Panc1 (cell line): ENCODE measurements at regions not wholly inside any gene's neighbourhood (a gene's known extent, or its start where the extent isn't known, plus 50 kb on each side); places are given as distances from the start of the nearest gene placed in this dataset.

Experiments used
- ATAC-seq: fragments of 200-7000 bp; cut with Tn5 transposase; 2 replicates; pipeline ENCODE4 v1.9.1; 2020; ENCODE audit warnings: mild to moderate bottlenecking, moderate library complexity
- BruUV-seq: library from RNA; stranded (reverse); fragments of 400-500 nt; replicated peaks from 2 replicates; lab custom pipeline; 2021; lab: Mats Ljungman, UMichigan
- CTCF ChIA-PET: fragments of 300-600 bp; sonication (Branson Sonifier 250); formaldehyde crosslinking; loops from one replicate; lab custom pipeline; 2022; ENCODE audit warnings: antibody characterized with exemption; lab: Charles Lee
- POLR2A ChIA-PET: fragments of 300-600 bp; sonication (Branson Sonifier 250); formaldehyde crosslinking; loops from one replicate; lab custom pipeline; 2022; ENCODE audit warnings: antibody characterized with exemption; lab: Charles Lee
- DNase-seq: peaks from one replicate; pipeline ENCODE4 v3.0.0-alpha.2; 2010; ENCODE audit warnings: low read depth, low spot score
- H3K27ac ChIP-seq: 2 replicates; pipeline ENCODE4 v1.5.1; 2011; ENCODE audit warnings: mild to moderate bottlenecking, low read length, inconsistent platforms
- H3K27me3 ChIP-seq: fragments of 200-500 bp; sonication (Bioruptor generic); 2 replicates; pipeline ENCODE4 v1.6.0; 2014; ENCODE audit warnings: low read length, inconsistent platforms; ENCODE audit not compliant: control insufficient read depth, insufficient read depth
- H3K36me3 ChIP-seq: fragments of 200-500 bp; sonication (Bioruptor generic); 2 replicates; pipeline ENCODE4 v1.5.1; 2014; ENCODE audit warnings: inconsistent platforms, mild to moderate bottlenecking, low read length, moderate library complexity; ENCODE audit not compliant: control insufficient read depth, insufficient read depth
- H3K4me1 ChIP-seq: 2 replicates; pipeline ENCODE4 v1.5.1; 2011; ENCODE audit warnings: inconsistent platforms, mild to moderate bottlenecking, low read length, moderate library complexity; ENCODE audit not compliant: control insufficient read depth, insufficient read depth
- H3K4me3 ChIP-seq, 2 experiments: 2 replicates each; pipeline ENCODE4 v1.5.1; 2011 to 2012; ENCODE audit warnings: low read depth in 2 of 2, low read length in 2 of 2, mild to moderate bottlenecking in 2 of 2, inconsistent platforms in 1 of 2, moderate library complexity in 1 of 2
- H3K9me3 ChIP-seq: fragments of 200-500 bp; sonication (Bioruptor generic); 2 replicates; pipeline ENCODE4 v1.5.1; 2014; ENCODE audit warnings: low read depth, mild to moderate bottlenecking, inconsistent platforms, low read length, moderate library complexity; ENCODE audit not compliant: control insufficient read depth, insufficient read depth
- POLR2AphosphoS5 ChIP-seq: IDR thresholded peaks from 2 replicates; pipeline ENCODE4 v1.6.1; 2012; ENCODE audit warnings: mild to moderate bottlenecking, low read depth, low read length, moderate library complexity
- SIN3A ChIP-seq: IDR thresholded peaks from 2 replicates; pipeline ENCODE4 v1.6.1; 2012; ENCODE audit warnings: low read depth, mild to moderate bottlenecking, low read length, moderate library complexity, borderline replicate concordance; ENCODE audit not compliant: insufficient read depth
- TCF7L2 ChIP-seq: IDR thresholded peaks from 2 replicates; pipeline ENCODE4 v1.6.1; 2011; ENCODE audit warnings: mild to moderate bottlenecking, low read depth, low read length, inconsistent platforms
- in situ Hi-C: cut with HindIII; loops from 2 replicates; pipeline ENCODE4 v1.10.0; 2016; ENCODE audit warnings: low sequenced_read_pairs, low pct_unique_long_range_greater_than_20kb
- intact Hi-C: fragments of 100-400 bp; cut with micrococcal nuclease; formaldehyde crosslinking; loops from one replicate; pipeline ENCODE4 v1.10.0; 2022; ENCODE audit not compliant: unreplicated experiment
- TF ChIP-seq, protein P1 (sequence below), 2 experiments: IDR thresholded peaks; 2 replicates each; pipeline ENCODE4 v1.6.1; 2011 to 2012; ENCODE audit warnings: low read depth in 2 of 2, control low read depth in 1 of 2, low read length in 1 of 2, mild to moderate bottlenecking in 1 of 2, moderate library complexity in 1 of 2; ENCODE audit not compliant: insufficient read depth in 1 of 2
- TF ChIP-seq, protein P2 (sequence below): fragments of 450-650 bp; IDR thresholded peaks from 2 replicates; pipeline ENCODE4 v1.5.1; 2017; ENCODE audit warnings: mild to moderate bottlenecking

DNA sequence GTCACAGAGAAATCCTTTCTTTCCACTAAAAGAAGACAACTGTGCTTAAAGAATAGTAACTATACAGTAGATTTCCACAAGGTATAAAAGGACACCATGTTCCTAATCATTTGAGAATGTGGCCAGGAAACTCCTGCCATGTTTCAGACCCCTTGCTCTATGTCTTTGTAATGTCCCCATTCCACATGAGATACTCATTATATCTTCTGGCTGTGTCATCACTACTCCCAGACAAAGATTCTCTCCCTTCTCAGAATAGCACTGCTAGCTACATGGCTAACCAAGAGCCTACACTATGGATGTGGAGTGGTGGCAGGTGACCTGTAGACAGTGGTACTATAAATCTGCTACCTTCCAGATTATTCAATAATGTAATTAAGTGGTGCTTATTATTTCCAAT is 218.1 kb upstream of the MCHR2 start:
- no TSS peak for BruUV-seq
- Histone ChIP-seq H3K27me3 (no peaks in the 10 kb centered on the region; the same call in 1 of the 2 replicates), H3K27ac (no peak overlapping the region), H3K4me1 (no peaks in the 10 kb centered on the region), H3K4me3 (no peak overlapping the region), H3K9me3 (no peaks in the 10 kb centered on the region), H3K36me3 (no peaks in the 10 kb centered on the region)
- intact Hi-C loops (no loop called here), in situ Hi-C loops (no loop called here)
- CTCF ChIA-PET, result no interaction called here
- no peak for DNase-seq
- POLR2A ChIA-PET, result no interaction called here
- TF ChIP-seq TCF7L2 (no peak), POLR2AphosphoS5 (no peak), SIN3A (no peak)
- TF ChIP-seq, protein P1, sequence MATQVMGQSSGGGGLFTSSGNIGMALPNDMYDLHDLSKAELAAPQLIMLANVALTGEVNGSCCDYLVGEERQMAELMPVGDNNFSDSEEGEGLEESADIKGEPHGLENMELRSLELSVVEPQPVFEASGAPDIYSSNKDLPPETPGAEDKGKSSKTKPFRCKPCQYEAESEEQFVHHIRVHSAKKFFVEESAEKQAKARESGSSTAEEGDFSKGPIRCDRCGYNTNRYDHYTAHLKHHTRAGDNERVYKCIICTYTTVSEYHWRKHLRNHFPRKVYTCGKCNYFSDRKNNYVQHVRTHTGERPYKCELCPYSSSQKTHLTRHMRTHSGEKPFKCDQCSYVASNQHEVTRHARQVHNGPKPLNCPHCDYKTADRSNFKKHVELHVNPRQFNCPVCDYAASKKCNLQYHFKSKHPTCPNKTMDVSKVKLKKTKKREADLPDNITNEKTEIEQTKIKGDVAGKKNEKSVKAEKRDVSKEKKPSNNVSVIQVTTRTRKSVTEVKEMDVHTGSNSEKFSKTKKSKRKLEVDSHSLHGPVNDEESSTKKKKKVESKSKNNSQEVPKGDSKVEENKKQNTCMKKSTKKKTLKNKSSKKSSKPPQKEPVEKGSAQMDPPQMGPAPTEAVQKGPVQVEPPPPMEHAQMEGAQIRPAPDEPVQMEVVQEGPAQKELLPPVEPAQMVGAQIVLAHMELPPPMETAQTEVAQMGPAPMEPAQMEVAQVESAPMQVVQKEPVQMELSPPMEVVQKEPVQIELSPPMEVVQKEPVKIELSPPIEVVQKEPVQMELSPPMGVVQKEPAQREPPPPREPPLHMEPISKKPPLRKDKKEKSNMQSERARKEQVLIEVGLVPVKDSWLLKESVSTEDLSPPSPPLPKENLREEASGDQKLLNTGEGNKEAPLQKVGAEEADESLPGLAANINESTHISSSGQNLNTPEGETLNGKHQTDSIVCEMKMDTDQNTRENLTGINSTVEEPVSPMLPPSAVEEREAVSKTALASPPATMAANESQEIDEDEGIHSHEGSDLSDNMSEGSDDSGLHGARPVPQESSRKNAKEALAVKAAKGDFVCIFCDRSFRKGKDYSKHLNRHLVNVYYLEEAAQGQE (IDR thresholded peaks at IDR 0.05; ENCODE audit: insufficient read depth in 1 of 2, low read depth in 2 of 2, low read length in 1 of 2), result no peak
- TF ChIP-seq, protein P2, sequence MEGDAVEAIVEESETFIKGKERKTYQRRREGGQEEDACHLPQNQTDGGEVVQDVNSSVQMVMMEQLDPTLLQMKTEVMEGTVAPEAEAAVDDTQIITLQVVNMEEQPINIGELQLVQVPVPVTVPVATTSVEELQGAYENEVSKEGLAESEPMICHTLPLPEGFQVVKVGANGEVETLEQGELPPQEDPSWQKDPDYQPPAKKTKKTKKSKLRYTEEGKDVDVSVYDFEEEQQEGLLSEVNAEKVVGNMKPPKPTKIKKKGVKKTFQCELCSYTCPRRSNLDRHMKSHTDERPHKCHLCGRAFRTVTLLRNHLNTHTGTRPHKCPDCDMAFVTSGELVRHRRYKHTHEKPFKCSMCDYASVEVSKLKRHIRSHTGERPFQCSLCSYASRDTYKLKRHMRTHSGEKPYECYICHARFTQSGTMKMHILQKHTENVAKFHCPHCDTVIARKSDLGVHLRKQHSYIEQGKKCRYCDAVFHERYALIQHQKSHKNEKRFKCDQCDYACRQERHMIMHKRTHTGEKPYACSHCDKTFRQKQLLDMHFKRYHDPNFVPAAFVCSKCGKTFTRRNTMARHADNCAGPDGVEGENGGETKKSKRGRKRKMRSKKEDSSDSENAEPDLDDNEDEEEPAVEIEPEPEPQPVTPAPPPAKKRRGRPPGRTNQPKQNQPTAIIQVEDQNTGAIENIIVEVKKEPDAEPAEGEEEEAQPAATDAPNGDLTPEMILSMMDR, result no peak
- no peak for ATAC-seq

DNA sequence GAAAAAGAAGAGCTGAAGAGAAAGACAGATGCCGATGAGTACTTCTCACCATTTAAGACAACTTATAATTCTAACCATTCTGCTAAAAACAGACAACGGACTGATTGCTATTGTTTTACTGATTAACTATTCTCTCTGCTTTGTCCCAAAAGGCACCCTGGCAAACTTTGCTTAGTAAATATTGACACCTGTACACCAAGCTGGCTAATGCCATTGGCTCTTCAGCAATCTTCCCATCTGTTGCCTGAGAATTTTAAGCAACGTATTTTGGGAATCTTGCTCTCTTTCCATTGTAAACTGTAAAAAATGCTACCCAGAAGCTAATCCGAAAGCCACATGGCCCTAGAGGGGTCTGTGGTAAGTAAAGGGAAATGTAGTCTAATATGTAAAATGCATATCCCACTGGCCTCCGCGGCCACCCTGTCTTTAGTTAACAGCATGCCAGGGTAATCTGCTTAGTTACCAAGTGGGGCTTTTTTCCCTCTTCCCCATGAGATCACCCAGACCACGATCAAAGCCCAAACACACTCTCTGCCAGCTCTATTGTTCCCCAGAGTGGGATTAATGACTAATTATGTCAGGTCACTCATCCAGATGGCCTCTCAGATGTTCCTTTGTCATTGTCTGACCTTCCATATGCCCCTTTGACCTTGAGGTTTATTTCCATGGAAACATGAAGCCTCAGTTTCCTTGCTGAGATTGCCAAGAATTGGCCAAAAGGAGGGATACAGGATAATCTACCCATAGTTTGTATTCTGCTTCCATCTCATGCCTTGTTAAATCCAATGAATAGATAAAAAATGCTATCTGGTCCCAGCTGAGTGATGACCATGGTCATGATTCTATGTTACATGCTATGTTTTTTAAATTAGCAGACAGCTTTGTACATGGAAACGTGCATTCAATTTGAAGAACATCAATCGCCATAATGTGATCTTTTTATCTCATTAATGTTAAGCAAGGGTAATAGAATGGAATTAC is 216.4 kb upstream of the MCHR2 start:
- Histone ChIP-seq H3K4me1 (no peaks in the 10 kb centered on the region), H3K4me3 (no peak overlapping the region), H3K9me3 (no peaks in the 10 kb centered on the region), H3K27me3 (no peaks in the 10 kb centered on the region), H3K27ac (no peak overlapping the region), H3K36me3 (no peaks in the 10 kb centered on the region)
- DNase-seq (no peak), ATAC-seq (no peak)
- no TSS peak for BruUV-seq
- TF ChIP-seq, protein P1 (IDR thresholded peaks at IDR 0.05; ENCODE audit: insufficient read depth in 1 of 2, low read depth in 2 of 2, low read length in 1 of 2), result no peak
- no peak for TF ChIP-seq TCF7L2
- TF ChIP-seq SIN3A, result no peak
- TF ChIP-seq POLR2AphosphoS5, result no peak
- TF ChIP-seq, protein P2, result no peak
- in situ Hi-C loops (no loop called here), intact Hi-C loops (no loop called here)
- ChIA-PET POLR2A (no interaction called here), CTCF (no interaction called here)
